Spleen (tissue), 7 donors: ENCODE measurements at regions not wholly inside any gene's neighbourhood (a gene's known extent, or its start where the extent isn't known, plus 50 kb on each side); places are given as distances from the start of the nearest gene placed in this dataset.

Experiments
- CTCF ChIP-seq, 11 experiments: fragments of 200-600 bp in 7 of 11; fragments of 450-650 bp in 4 of 11; sonication (generic) in 4 of 11; IDR thresholded peaks in 8 of 11; conservative IDR thresholded peaks in 3 of 11; 1 replicate in 7 of 11; 2 replicates in 4 of 11; pipeline versions ENCODE4 v1.4.0 to v1.8.0; 2016 to 2021; ENCODE audit warnings: antibody characterized with exemption in 11 of 11, inconsistent platforms in 4 of 11, mild to moderate bottlenecking in 1 of 11
- POLR2AphosphoS5 ChIP-seq, 3 donors: sonication (generic); formaldehyde crosslinking; IDR thresholded peaks; one replicate each; pipeline ENCODE4 v1.5.1; 2017; ENCODE audit warnings: antibody characterized with exemption in 3 of 3
- donor health status: DM: no; HTN: no; CAD: no; lungs with moderate emphysema.
- donor health status: DM: no; HTN: no; CAD: no.
- donor health status: DM: no; HTN: no; CAD: no.

DNA sequence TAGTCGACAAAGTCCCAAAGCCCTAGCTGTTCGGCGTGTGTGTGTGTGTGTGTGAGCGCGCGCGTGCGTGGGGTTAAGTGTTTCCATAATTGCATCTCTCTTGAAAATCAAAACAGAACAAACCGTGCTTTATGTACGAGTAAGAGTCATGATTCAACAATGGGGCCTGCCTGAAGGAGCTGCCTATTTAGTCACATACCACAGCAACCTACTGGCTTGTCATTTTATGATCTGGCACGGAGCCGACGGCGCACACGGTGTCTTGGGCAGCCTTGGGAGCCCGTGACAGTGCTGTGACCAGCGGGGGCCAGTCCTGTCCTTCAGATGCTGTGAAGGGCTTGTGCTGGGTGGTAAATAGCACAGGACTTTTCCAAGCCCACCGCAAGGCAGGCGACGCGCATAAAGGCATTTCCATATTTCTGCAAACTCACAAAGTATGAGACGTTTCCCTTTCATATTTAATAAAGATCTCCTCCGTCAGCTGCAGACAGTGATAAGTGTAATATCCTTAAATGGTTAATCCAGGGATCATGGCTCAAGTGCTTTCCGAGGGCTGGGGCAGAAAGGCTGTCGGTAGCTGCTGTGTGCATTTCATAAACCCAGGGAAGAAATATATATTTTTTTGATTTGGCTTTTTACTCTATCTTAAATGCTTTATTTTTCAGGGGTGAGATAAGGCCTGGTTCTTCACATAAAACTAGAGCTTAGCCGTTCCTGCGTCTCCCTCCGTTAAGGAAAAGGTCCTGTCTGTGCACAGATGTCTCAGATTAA lies 270.2 kb upstream of the IRX1 start:
- TF ChIP-seq CTCF (IDR thresholded peaks at IDR 0.05 in 8 of 11, conservative IDR thresholded peaks at IDR 0.05 in 3 of 11) = no peak
- TF ChIP-seq POLR2AphosphoS5 (IDR thresholded peaks at IDR 0.05) = no peak
